Esophagus muscularis mucosa (tissue), 3 donors: ENCODE measurements at regions not wholly inside any gene's neighbourhood (a gene's known extent, or its start where the extent isn't known, plus 50 kb on each side); places are given as distances from the start of the nearest gene placed in this dataset.

Source experiments
- CTCF ChIP-seq, 3 experiments: fragments of 200-600 bp in 2 of 3; fragments of 450-650 bp in 1 of 3; sonication (generic) in 2 of 3; IDR thresholded peaks; one replicate each; pipeline ENCODE4 v1.5.1; 2017 to 2019; ENCODE audit warnings: antibody characterized with exemption in 3 of 3, mild to moderate bottlenecking in 2 of 3, moderate library complexity in 1 of 3
- POLR2A ChIP-seq: fragments of 450-650 bp; IDR thresholded peaks from one replicate; pipeline ENCODE4 v1.6.1; 2017; ENCODE audit warnings: antibody characterized with exemption, moderate library complexity, mild to moderate bottlenecking, low read depth
- POLR2AphosphoS5 ChIP-seq, 2 donors: sonication (generic); formaldehyde crosslinking; IDR thresholded peaks; one replicate each; pipeline ENCODE4 v1.6.1; 2017; ENCODE audit warnings: antibody characterized with exemption in 2 of 2

- TF ChIP-seq CTCF (IDR thresholded peaks at IDR 0.05), result no peak
- no peak for TF ChIP-seq POLR2A
- no peak for TF ChIP-seq POLR2AphosphoS5 (IDR thresholded peaks at IDR 0.05)
Measured at GRCh38 chr10:78284381-78284780, 250.7 kb downstream of the RPS24 start.
